Dermis microvascular lymphatic vessel endothelial cell (primary cell): ENCODE measurements at regions not wholly inside any gene's neighbourhood (a gene's known extent, or its start where the extent isn't known, plus 50 kb on each side); places are given as distances from the start of the nearest gene placed in this dataset.

Source experiments
- DNase-seq, 2 donors: peaks; one replicate each; pipeline versions ENCODE4 v3.0.0 to v3.0.0-alpha.2; 2010; ENCODE audit warnings: low read depth in 2 of 2

DNA sequence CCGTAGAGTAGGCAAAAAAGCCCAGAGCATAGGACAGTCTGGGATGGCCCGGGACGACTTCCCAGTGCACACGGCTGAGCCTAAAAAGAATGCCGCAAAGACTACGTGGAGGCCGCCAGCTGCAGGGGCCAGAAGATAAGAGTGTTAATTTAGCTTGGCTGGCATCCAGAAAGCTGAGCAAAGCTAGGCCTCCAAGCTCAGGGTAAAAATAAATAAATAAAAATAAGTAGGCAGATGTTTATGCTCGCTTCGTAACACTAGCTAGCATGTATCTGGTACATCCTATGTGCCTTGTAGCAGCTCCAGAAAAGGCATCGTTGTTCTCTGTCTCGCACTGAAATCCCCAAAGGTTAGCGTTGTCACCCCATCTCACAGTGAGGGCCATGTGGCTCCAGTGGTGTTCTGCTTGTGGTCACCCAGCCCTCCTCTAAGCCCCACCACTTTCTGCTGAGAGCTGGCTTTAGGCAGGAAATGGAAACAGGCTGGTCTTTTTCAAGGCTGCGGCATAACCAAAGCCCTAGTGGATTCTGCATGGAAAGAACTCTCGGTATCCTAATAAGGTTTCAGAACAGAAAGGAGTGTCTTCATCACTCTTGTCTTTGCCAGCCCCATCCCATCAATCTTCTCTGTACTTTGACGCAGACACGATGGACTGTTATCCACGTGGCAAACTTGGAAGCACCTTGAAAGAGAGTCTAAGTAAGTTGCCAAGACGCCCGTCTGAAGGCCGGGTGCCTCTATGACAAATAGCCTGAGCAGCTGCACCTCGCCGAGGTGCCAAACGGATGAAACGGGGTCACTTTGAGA, 58.1 kb upstream of the MEF2A start:
- peak in 1 of 2 donors; percentile 76 for DNase-seq

DNA sequence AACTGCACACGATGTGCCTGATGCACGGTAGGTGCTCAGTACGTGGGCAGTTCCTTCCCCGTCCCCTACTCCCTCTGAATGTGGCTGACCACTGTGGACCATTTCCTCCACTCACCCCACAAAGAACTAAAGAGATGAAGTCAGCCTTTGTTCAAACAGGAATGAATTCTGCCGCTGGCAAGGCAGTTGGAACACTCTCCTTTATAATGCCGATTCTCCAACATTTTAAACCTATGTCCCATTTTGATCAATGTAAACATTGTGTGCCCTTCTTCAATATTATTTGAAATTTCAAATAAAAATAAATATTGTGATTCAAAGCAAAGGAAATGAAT, 57.5 kb upstream of the MEF2A start:
- DNase-seq: peak in 1 of 2 donors; percentile 23

DNA sequence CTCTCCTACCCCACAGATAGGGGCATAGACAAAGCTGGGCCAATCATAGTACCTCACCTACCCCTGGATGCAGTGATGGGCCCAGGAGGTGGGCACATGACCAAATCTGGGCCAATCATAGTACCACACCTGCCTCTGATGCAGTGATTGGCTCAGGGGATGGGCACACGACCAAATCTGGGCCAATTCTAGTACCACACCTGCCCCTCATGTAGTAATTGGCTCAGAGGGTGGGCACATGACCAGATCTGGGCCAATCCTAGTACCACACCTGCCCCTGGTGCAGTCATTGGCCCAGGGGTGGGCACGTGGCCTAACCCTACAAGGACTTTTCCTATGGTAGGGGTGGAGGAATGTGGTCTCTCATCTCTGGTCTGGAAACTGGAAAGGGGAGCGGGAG, 56.9 kb upstream of the MEF2A start:
- DNase-seq: no peak

DNA sequence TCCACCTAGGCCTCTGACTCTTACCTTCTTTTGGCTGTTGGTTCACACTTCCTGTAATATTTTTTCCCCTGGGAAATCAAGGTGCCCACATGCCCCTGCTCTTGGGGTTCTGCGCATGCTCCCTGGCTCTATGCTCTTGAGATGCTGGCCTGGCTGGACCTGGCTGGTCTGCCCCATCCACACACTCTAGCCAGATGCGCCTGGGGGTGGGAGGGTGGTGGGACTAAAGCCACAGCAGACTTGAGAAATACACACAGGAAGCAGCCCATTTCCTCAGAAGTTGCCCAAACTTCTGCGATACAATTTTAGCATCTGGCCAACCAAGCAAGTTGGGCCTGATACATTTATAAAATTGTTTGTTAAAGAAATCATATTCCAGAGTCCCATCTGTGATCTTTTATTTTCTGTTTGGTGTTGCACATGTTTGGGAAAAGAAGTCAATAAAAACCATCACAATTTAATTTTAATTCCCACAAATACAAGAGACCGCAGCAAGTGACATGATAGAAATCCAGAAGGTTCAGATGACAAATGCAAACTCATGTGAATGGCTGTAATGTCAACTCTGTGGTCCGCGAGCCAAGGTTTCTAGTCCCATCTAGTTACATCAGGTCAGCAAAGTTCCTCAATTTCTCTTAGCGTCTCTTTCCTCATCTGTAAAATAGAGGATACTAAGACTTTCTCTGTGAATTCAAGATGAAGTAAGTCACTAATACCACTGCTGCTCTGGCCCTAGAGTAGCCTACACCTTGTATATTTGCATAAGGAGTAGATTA, 55.9 kb upstream of the MEF2A start:
- DNase-seq: no peak

DNA sequence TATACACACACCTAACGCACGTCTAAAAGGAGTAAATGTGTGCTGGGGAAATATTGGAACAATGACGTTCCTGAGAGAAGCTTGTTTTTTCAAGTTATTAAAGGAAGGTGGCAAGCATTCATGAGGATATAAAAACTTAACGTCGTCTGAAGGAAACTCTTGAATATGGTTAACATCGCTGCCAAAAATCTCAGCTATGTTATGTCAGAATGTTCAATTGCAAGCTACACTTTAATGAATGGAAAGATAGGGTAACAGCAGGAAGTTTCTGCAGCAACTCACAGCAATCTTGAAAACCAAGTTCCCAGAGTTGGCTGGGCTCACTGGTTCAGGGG, 54.3 kb upstream of the MEF2A start:
- peak in 1 of 2 donors; percentile 82 for DNase-seq

DNA sequence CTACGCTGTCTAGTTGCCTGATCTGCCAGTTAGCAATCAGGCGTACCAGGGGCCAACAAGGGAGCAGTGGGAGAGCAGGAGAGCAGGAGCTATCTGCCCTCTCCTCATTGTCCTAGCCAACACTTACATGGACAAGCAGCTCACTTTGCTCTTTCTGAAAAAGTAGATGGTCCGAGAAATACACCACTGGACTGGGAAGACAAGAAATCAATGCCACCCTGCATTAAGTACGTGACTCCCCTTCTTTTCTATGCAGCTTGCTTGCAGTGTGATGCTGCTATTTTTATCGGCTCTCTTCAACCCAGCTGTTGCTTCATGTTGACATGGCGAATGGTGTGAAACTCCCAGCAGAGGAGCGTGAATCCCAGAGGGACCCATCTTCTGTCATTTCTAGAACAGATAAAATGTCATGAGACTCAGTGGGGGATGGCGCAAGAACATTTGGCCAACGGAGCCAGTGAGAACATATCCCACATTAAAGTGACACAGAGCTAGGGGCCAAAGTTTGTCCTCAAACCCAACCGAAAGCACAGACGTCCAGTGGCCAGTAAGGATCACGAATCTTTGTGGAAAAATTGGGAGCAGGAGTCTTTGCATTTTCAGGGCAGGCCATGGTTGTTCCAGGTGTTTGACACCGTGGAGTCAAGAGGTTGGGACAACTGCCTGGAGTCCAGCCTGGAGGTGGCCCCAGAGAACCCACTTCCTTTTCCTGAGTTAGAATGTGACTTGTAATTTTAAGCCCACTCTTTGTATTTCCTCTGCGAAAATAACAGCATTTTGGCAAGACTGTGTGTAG, 53.7 kb upstream of the MEF2A start:
- no peak for DNase-seq

DNA sequence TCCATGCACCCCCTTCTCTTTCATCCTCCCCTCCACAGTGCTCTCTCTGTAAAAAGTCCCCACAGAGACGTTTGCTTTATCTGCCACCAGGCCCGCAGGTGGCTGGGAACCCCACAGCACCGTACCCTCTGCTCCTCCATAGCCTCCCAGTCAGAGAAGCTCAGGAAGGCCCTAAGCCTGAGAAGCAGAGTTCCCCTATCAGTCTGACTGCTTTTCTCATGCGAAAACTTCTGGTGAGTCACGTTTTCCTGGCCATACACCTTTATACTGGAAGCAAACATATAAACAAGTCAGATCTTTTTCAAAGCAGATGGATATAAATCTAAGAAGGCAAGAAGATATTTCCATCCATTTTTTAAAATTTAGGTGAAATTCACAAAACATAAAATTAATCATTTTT, 51.5 kb upstream of the MEF2A start:
- DNase-seq: peak in 1 of 2 donors; percentile 37
